Panc1 (cell line): ENCODE measurements at regions not wholly inside any gene's neighbourhood (a gene's known extent, or its start where the extent isn't known, plus 50 kb on each side); places are given as distances from the start of the nearest gene placed in this dataset.

Experiments used
- CTCF ChIP-seq: fragments of 450-650 bp; IDR thresholded peaks from 2 replicates; pipeline ENCODE4 v1.5.1; 2017; ENCODE audit warnings: mild to moderate bottlenecking
- POLR2AphosphoS5 ChIP-seq: IDR thresholded peaks from 2 replicates; pipeline ENCODE4 v1.6.1; 2012; ENCODE audit warnings: mild to moderate bottlenecking, low read depth, low read length, moderate library complexity
- REST ChIP-seq, 2 experiments: IDR thresholded peaks; 2 replicates each; pipeline ENCODE4 v1.6.1; 2011 to 2012; ENCODE audit warnings: low read depth in 2 of 2, control low read depth in 1 of 2, low read length in 1 of 2, mild to moderate bottlenecking in 1 of 2, moderate library complexity in 1 of 2; ENCODE audit not compliant: insufficient read depth in 1 of 2
- SIN3A ChIP-seq: IDR thresholded peaks from 2 replicates; pipeline ENCODE4 v1.6.1; 2012; ENCODE audit warnings: low read depth, mild to moderate bottlenecking, low read length, moderate library complexity, borderline replicate concordance; ENCODE audit not compliant: insufficient read depth
- TCF7L2 ChIP-seq: IDR thresholded peaks from 2 replicates; pipeline ENCODE4 v1.6.1; 2011; ENCODE audit warnings: mild to moderate bottlenecking, low read depth, low read length, inconsistent platforms

- no peak for TF ChIP-seq CTCF
- TF ChIP-seq POLR2AphosphoS5 = no peak
- TF ChIP-seq TCF7L2 = no peak
- no peak for TF ChIP-seq REST (IDR thresholded peaks at IDR 0.05; ENCODE audit: insufficient read depth in 1 of 2, low read depth in 2 of 2, low read length in 1 of 2)
- no peak for TF ChIP-seq SIN3A
Measured at GRCh38 chr5:168162464-168162863, 129.0 kb upstream of the WWC1 start.
